Gastroesophageal sphincter (tissue), 3 donors: ENCODE measurements at regions not wholly inside any gene's neighbourhood (a gene's known extent, or its start where the extent isn't known, plus 50 kb on each side); places are given as distances from the start of the nearest gene placed in this dataset.

ENCODE experiments used
- EP300 ChIP-seq: sonication (generic); formaldehyde crosslinking; IDR thresholded peaks from one replicate; pipeline ENCODE4 v1.6.1; 2017; ENCODE audit warnings: antibody characterized with exemption, mild to moderate bottlenecking
- TF ChIP-seq, protein P1 (sequence below), 4 experiments: fragments of 200-600 bp in 2 of 4; fragments of 450-650 bp in 2 of 4; sonication (generic) in 1 of 4; IDR thresholded peaks; one replicate each; pipeline ENCODE4 v1.5.1; 2017 to 2019; ENCODE audit warnings: antibody characterized with exemption in 4 of 4, mild to moderate bottlenecking in 2 of 4, moderate library complexity in 2 of 4

GRCh38 chr16:5379954-5380353 lies 282.4 kb upstream of the EEF2KMT start:
- TF ChIP-seq, protein P1, sequence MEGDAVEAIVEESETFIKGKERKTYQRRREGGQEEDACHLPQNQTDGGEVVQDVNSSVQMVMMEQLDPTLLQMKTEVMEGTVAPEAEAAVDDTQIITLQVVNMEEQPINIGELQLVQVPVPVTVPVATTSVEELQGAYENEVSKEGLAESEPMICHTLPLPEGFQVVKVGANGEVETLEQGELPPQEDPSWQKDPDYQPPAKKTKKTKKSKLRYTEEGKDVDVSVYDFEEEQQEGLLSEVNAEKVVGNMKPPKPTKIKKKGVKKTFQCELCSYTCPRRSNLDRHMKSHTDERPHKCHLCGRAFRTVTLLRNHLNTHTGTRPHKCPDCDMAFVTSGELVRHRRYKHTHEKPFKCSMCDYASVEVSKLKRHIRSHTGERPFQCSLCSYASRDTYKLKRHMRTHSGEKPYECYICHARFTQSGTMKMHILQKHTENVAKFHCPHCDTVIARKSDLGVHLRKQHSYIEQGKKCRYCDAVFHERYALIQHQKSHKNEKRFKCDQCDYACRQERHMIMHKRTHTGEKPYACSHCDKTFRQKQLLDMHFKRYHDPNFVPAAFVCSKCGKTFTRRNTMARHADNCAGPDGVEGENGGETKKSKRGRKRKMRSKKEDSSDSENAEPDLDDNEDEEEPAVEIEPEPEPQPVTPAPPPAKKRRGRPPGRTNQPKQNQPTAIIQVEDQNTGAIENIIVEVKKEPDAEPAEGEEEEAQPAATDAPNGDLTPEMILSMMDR (IDR thresholded peaks at IDR 0.05), result no peak
- TF ChIP-seq EP300, result no peak
